GM20431 (cell line): ENCODE measurements at regions not wholly inside any gene's neighbourhood (a gene's known extent, or its start where the extent isn't known, plus 50 kb on each side); places are given as distances from the start of the nearest gene placed in this dataset.
"Not testable (repeated sequence)": the region's sequence is repeated elsewhere in the genome, so short reads cannot be mapped to it uniquely, and the experiment has no call there.

Source experiments
- in situ Hi-C: fragments of 300-500 bp; cut with MseI, MboI; formaldehyde crosslinking; loops from one replicate; pipeline ENCODE4 v1.15.0; 2020; ENCODE audit warnings: low sequenced_read_pairs; ENCODE audit not compliant: unreplicated experiment

DNA sequence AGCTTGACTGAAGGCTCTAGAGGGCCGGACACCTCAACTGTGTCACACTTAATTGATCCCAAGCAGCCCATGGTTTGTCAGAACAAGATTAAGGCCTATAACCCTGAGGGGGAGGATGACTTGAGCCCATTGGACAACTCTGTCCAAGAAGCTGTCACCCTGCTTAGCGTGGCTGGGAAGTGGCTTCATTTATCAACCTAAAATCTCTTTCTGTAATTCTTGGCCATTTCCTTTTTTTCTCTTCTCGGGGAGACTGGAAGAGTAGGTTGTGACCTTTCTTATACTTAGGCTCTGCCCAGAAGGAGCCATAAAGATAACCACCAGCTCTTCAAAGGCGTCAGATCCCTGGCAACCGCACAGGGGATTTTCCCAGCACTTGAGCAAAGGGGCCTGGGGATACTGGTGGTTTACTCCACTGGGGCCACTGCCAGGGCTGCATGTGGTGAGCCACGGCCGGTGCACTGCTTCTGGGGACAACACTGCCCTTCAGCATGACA, 265.5 kb downstream of the CYRIA start:
- in situ Hi-C loops = no loop called here

DNA sequence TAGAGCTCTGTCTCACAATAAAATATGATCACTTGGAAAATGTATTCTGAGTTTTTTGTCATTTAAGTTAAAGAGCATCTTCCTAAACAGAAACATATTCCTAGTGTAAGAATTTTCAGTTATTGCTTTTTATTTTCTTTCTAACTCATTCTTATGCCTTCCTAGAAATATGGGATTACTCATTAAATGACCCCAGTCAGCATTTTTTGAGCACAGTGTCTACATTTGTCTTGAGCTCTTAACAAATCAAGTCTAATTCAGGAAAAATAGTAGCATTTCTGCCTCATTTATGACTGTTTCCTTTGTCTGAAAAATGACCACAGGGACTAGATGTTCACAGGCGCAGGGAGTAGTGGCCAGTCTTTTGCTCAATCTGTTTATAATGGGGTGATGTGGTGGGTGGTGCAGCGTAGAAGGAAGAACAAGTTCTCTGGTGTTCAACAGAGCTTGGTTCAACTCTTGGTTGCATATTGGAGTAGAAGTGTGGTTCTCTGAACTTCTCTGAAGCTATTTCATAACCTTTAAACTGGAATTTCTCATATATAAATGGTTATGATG, 267.1 kb downstream of the CYRIA start:
- in situ Hi-C loops = no loop called here

GRCh38 chr2:16397681-16398475, 267.8 kb downstream of the CYRIA start:
- in situ Hi-C loops = no loop called here

DNA sequence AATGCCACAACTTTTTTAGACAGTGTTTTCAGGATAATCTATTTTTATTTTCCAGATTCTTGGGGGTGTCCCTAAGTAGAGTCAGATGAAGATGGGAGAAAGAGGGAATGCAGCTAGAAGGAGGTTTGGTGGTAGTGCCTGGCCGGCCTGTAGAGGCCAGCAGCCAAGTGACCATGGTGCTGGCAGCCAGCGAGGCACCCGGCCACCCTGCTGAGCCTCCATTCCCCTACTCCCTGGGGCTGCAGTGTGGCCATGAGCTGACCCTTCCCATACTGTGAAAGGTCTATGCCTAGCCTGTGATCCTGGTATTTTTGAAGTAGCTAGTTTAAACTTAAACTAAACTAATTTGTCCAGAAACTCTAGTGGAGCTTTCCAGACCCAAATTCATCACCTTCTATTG, 268.6 kb downstream of the CYRIA start:
- in situ Hi-C loops = no loop called here

- in situ Hi-C loops = no loop called here
Observed at GRCh38 chr2:16396171-16396570, 269.5 kb downstream of the CYRIA start.

DNA sequence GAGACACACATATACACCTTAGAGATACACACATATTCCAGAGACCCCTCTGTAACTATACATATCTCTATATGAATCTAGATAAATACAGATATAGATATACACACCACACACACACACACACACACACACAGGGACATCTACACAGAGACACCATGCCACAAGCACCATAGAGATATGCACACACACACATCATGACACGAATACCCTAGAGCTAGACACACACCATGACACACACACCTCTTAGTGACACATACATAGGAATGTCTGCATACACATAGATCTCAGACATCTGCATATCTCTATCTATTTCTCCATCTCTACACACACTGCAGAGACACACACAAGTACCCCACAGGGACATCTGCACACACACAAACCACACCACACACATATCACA, 270.0 kb downstream of the CYRIA start:
- in situ Hi-C loops = no loop called here

GRCh38 chr2:16394986-16395550, 270.6 kb downstream of the CYRIA start:
- in situ Hi-C loops = no loop called here

GRCh38 chr2:16394072-16394985, 271.3 kb downstream of the CYRIA start:
- in situ Hi-C loops = no loop called here

DNA sequence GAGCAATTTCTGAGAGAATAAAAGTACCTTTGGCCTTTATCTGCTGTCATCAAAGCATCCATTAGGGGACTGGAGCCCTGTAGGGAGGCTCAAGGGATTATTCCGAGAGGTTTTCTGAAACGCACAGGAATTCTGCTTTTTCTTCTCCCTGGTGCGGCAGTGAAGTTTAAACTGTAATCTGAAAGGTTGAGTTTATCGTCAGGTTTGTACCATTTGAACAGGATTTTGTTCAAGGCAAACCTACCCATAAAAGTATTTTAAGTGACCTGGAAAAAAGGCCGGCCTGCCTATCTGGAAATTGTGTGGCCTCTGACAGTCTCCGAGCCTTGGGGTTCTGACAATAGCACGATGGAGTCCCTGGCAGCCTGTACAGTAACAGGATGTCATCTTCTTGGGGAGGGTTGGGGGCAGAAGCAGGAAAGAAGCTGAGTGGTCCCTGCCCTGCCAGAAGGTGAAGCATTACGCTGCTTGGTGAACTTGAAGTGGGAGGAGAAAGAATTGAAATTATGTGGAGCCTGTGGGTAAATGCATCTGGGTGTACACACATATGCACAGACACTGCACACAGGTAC, 272.0 kb downstream of the CYRIA start:
- in situ Hi-C loops = no loop called here

DNA sequence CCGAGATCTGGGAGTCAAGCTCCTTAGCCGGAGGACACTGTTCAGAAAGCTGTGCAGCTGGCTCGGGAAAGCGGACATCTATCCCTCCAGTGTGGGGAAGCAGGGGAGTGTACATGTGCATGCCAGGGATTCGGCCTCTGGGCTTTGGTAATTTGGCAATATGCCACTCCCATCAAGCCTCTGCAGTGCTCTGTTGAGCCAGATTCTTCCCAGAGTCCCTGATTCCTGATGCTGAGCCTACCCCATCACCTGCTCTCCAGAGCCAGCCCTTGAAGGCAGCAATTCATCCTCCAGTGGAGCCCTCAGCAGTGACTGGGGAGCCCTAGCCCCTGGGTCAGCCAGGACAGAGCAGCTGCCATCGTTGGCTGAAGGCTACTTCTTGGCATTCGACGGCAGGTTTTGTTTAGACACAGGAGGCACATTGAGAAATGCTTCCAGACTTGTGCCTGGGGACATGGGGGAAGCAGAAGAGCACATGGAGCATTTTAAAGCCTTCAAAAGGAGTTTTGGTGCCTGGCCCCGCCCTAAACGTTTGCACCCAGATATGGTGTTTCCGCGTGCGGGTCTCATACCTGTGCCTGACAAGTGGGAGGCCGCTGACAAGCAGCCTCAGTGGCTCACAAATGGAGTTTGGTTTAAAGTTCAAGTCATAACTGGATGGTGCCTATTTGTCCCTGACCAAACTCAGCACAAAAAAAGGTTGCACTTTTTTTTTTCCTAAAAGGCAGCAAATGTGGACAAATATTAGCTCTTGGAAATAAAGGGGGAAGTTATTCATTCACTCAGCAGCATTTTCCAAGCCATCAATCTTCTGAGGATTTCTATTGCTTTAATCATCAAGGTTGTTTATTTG, 272.8 kb downstream of the CYRIA start:
- in situ Hi-C loops = no loop called here

DNA sequence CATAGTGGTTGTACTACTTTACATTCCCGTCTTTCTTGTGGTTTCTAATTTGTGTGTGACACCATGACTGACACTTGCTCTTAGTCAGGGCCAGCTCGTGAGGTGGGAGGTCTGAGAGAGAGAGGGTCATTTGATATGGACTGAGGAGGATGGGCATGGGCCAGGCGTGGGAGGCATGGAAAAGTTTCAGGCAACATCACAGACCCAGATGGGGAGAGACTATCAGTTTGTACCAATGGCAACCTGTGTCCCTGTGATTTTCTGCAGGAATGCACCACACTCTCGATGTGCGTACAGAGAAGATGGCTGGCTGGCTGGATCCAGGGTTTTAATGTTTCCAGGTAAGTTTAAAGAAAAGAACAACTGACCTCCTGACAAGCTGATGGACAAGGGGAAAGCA, 273.6 kb downstream of the CYRIA start:
- in situ Hi-C loops = no loop called here

DNA sequence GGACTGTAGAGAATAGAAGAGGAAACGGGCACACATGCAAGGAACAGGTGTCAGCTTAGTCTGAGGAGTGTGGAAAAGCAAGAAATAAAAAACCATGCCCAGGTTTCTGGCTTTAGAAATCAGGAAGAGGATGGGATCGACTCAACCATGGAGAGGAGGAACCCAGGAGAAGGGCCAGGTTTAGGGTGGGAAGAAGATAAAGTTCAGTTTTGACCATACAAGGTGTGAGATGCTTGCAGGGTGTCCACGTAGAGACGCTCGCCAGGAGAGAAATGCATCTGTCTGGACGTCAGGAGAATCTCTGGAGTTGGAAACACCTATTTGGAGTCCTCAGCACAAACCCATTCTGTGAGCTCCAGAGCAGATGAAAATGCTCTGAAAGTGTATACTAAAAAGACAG, 275.1 kb downstream of the CYRIA start:
- in situ Hi-C loops = no loop called here

- in situ Hi-C loops = no loop called here
Observed at GRCh38 chr2:16389611-16390010, 276.0 kb downstream of the CYRIA start.

GRCh38 chr2:16388199-16388830, 277.3 kb downstream of the CYRIA start:
- in situ Hi-C loops = not testable (repeated sequence)

- in situ Hi-C loops = no loop called here
Observed at GRCh38 chr2:16387461-16387984, 278.1 kb downstream of the CYRIA start.

DNA sequence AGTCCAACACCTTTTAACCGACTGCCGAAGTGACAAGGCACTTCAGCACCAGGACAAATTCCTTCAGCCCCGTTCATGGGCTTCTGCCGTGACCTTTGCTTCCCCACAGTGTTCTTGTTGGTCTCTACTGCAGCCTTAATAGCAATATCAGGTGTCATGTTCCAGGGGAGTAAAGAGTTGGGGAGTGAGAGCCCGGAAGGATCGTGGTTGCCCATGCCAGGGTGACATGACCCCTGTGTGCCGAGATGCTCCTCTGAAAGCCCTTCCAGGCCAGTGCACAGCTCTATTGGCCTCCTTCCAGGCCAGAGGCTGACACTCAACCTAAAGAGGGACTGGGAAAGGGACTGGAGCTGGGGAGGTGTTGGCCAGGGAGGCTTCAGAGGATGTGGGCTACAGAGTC, 279.2 kb downstream of the CYRIA start:
- in situ Hi-C loops = no loop called here

DNA sequence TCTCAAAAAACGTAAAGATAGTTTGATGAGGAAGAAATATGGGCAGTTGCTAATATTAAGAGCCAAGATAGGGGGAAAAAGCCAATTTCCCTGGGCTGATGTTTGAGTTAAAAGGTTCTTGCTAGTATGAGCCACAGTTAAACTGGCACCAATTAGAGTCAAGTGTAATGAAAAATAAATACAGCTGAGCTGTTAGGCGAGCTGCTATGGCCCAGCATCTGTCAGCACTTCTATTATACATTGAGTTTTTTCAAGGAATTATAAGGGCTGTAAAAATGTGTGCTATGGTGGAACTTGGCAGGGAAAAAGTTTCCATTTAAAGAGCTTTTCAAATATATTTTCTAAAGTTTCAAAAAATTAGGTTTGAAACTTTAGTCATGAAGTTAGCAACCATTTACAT, 279.6 kb downstream of the CYRIA start:
- in situ Hi-C loops = no loop called here

- in situ Hi-C loops = no loop called here
Observed at GRCh38 chr2:16385341-16385740, 280.3 kb downstream of the CYRIA start.

DNA sequence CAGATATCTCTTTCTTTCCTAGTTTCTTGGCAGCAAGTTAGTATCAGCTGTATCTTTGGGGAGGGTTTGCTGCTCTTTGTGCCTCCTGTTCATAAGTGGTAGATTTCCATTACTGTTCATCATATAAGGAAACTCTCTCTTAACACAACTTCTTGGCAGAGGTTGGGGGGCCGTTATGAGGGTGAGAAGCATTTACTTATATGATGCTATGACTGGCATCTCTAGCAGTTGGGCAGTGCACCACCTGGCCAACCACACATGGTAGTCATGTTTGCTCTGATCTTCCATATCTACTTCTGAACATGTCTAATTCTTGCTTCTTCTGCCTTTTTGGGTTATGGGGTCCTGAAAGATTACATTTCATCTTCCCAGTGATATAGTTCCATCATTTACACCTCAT, 282.2 kb downstream of the CYRIA start:
- in situ Hi-C loops = no loop called here
